ENCODE measurements at regions not wholly inside any gene's neighbourhood (a gene's known extent, or its start where the extent isn't known, plus 50 kb on each side); places are given as distances from the start of the nearest gene placed in this dataset.

- no peaks in the 10 kb centered on the region for H3K36me3 ChIP-seq (ENCODE audit: control insufficient read depth, insufficient read depth, low read length)
- dilution Hi-C loops (cut with HindIII; ENCODE audit: low sequenced_read_pairs, unreplicated experiment) = no loop called here
- H4K5ac ChIP-seq (ENCODE audit: low read depth, low read length) = no peak overlapping the region
- H4K20me1 ChIP-seq (ENCODE audit: insufficient read depth, low read length) = no peaks in the 10 kb centered on the region
- no peak overlapping the region for H3K4me3 ChIP-seq (ENCODE audit: insufficient read depth, low read depth, low read length)
- H4K8ac ChIP-seq (ENCODE audit: low read depth in 2 of 2, low read length in 2 of 2) = no peak overlapping the region
- no TSS peak for BruUV-seq (replicated peaks)
- POLR2A ChIA-PET (ENCODE audit: unreplicated experiment) = no interaction called here
- WGBS, 2 experiments (ENCODE audit: extremely low coverage in 2 of 2, insufficient read length in 1 of 2) = no CpG with 5 or more reads among the region's 1 CpG
- no peak overlapping the region for H3K56ac ChIP-seq (ENCODE audit: extremely low read depth, insufficient read depth, low read length)
- no peak overlapping the region for H3K23ac ChIP-seq (ENCODE audit: low read depth, low read length)
- H2BK120ac ChIP-seq (ENCODE audit: low read depth, low read length) = no peak overlapping the region
- H3K14ac ChIP-seq (replicated peaks; ENCODE audit: low read depth, low read length) = no peak overlapping the region
- no peak overlapping the region for H4K91ac ChIP-seq (ENCODE audit: insufficient read depth, low read depth, low read length)
- H3K27ac ChIP-seq (ENCODE audit: insufficient read depth, low read length) = no peak overlapping the region
- no peak overlapping the region for H2BK5ac ChIP-seq (ENCODE audit: low read depth, low read length, poor library complexity, severe bottlenecking)
- H3K9me3 ChIP-seq (ENCODE audit: control insufficient read depth, insufficient read depth, low read length) = no peaks in the 10 kb centered on the region
- H3K4me2 ChIP-seq (ENCODE audit: low read depth, low read length) = no peak overlapping the region
- H2AK9ac ChIP-seq (replicated peaks; ENCODE audit: low read depth, low read length, poor library complexity) = no peak overlapping the region
- CTCF ChIA-PET = no interaction called here
- DNase-seq (no peak), ATAC-seq (ENCODE audit: low read depth) (no peak)
- H3K18ac ChIP-seq (ENCODE audit: low read depth, low read length) = no peak overlapping the region
- intact Hi-C loops (cut with micrococcal nuclease) = no loop called here
- no peaks in the 10 kb centered on the region for H3K27me3 ChIP-seq (ENCODE audit: control insufficient read depth, insufficient read depth, low read length)
- peaks cover 7 to 21% of the 10 kb centered on the region in 2 experiments; a peak in 3 of 4 replicates for H3K79me1 ChIP-seq (ENCODE audit: low read depth in 1 of 2, low read length in 2 of 2)
- H2BK15ac ChIP-seq (ENCODE audit: low read depth, low read length) = no peak overlapping the region
- H2AK5ac ChIP-seq (ENCODE audit: low read depth, low read length) = no peak overlapping the region
- no peak overlapping the region for H3K9ac ChIP-seq (ENCODE audit: low read depth, low read length)
- no peak overlapping the region for H2BK20ac ChIP-seq (ENCODE audit: low read depth, low read length)
- in situ Hi-C loops (cut with MboI; ENCODE audit: low sequenced_read_pairs) = no loop called here
- no peaks in the 10 kb centered on the region; the same call in 1 of the 2 replicates for H3K9me1 ChIP-seq (ENCODE audit: insufficient read depth, low read length)
- H3K4ac ChIP-seq (ENCODE audit: low read depth, low read length) = no peak overlapping the region
- H3K4me1 ChIP-seq (ENCODE audit: control insufficient read depth, insufficient read depth, low read length) = no peaks in the 10 kb centered on the region
- TF ChIP-seq MXI1 (IDR thresholded peaks at IDR 0.05; ENCODE audit: borderline replicate concordance, low read depth, low read length) (no peak), NFE2L2 (IDR thresholded peaks at IDR 0.05; ENCODE audit: low read depth, low read length) (no peak), CHD1 (IDR thresholded peaks at IDR 0.05; ENCODE audit: low read depth, low read length) (no peak), RAD21 (IDR thresholded peaks at IDR 0.05; ENCODE audit: low read length) (no peak), MAFK (IDR thresholded peaks at IDR 0.05; ENCODE audit: low read depth, low read length) (no peak), RCOR1 (IDR thresholded peaks at IDR 0.05; ENCODE audit: insufficient replicate concordance, low read length) (no peak), FOS (IDR thresholded peaks at IDR 0.05; ENCODE audit: low read depth, low read length) (no peak), POLR2A (IDR thresholded peaks at IDR 0.05; ENCODE audit: low read depth, low read length) (no peak)
- TF ChIP-seq, protein P1, sequence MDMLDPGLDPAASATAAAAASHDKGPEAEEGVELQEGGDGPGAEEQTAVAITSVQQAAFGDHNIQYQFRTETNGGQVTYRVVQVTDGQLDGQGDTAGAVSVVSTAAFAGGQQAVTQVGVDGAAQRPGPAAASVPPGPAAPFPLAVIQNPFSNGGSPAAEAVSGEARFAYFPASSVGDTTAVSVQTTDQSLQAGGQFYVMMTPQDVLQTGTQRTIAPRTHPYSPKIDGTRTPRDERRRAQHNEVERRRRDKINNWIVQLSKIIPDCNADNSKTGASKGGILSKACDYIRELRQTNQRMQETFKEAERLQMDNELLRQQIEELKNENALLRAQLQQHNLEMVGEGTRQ (IDR thresholded peaks at IDR 0.05; ENCODE audit: low read depth, low read length) = no peak
- TF ChIP-seq, protein P2, sequence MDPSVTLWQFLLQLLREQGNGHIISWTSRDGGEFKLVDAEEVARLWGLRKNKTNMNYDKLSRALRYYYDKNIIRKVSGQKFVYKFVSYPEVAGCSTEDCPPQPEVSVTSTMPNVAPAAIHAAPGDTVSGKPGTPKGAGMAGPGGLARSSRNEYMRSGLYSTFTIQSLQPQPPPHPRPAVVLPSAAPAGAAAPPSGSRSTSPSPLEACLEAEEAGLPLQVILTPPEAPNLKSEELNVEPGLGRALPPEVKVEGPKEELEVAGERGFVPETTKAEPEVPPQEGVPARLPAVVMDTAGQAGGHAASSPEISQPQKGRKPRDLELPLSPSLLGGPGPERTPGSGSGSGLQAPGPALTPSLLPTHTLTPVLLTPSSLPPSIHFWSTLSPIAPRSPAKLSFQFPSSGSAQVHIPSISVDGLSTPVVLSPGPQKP (IDR thresholded peaks at IDR 0.05; ENCODE audit: borderline replicate concordance, low read depth, low read length) = no peak
- no peak overlapping the region for H2AFZ ChIP-seq (replicated peaks; ENCODE audit: low read length, poor library complexity)
Measured at GRCh38 chr13:73891805-73892204, 242.4 kb downstream of the KLF12 start.
